GM18858 (cell line): ENCODE measurements at regions not wholly inside any gene's neighbourhood (a gene's known extent, or its start where the extent isn't known, plus 50 kb on each side); places are given as distances from the start of the nearest gene placed in this dataset.

Experiments used
- ATAC-seq: cut with Tn5 transposase; IDR thresholded peaks from one replicate; pipeline ENCODE4 v1.9.1; 2021; ENCODE audit not compliant: unreplicated experiment

GRCh38 chr3:76403556-76403955, 618.2 kb upstream of the ZNF717 start:
- no peak for ATAC-seq

DNA sequence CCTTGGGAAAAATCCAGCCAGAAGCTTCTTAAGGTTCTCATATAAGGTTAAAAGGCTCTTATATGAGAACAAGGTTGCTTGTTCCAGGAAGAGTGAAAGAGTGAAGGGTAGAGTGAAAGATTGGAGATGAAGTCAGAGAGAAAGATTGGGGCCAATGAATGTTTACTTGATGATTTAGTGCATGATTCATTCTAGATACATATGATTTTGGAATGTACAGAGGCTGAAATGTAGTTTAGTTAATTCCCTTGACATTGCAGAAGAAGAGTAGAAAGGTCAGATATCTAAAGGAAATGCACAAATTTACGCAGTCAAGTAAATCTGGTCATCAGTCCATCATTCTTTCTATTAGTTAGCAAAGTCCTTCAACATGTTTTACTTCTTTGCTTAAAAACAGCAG, 619.8 kb upstream of the ZNF717 start:
- ATAC-seq, result no peak

DNA sequence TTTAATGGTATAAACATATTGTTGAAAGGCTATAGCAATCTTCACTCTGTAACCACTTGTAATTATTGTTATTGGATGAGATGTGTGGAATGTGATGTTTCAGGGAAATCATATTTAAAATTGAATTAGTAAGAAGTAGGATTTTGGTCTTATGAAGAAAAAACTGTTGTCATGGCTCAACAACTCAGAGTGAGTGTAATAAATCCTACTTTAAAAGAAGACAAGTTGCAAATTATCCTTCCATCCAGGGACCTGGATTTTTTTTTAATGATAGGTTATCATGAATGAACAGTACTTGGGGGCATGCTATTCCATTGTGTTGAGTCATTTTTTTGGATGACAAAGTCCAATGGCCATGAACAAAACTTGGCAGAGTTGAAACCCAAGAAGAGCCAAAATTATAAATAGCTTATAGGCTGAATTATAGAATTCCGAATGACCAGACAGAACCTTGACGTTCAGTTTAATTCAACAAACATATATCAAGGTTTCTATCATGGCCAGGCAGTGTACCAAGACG, 625.5 kb upstream of the ZNF717 start:
- no peak for ATAC-seq

DNA sequence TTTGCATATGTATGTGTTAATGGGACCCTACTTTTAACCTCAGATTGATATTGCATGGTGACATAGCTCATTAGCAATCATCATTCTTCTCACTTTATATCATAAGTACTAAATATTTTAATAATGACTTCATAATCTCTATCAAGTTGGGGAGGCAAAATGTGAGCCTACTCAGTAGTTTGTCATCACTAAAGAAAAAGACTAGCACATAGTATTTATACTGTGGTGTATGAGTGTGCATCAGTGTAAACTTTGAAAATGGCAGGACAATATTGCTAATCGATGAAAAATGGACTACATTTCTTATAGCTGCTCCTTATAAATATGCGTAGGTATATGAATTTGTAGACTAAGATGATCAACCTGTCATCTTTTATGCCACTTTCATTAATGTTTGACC, 624.5 kb upstream of the ROBO2 start:
- ATAC-seq, result no peak

GRCh38 chr3:76429581-76430177, 610.2 kb upstream of the ROBO2 start:
- ATAC-seq, result no peak

GRCh38 chr3:76432396-76432795, 607.5 kb upstream of the ROBO2 start:
- ATAC-seq, result no peak

GRCh38 chr3:76436894-76437293, 603.0 kb upstream of the ROBO2 start:
- ATAC-seq, result no peak

GRCh38 chr3:76438971-76439370, 600.9 kb upstream of the ROBO2 start:
- ATAC-seq, result no peak

DNA sequence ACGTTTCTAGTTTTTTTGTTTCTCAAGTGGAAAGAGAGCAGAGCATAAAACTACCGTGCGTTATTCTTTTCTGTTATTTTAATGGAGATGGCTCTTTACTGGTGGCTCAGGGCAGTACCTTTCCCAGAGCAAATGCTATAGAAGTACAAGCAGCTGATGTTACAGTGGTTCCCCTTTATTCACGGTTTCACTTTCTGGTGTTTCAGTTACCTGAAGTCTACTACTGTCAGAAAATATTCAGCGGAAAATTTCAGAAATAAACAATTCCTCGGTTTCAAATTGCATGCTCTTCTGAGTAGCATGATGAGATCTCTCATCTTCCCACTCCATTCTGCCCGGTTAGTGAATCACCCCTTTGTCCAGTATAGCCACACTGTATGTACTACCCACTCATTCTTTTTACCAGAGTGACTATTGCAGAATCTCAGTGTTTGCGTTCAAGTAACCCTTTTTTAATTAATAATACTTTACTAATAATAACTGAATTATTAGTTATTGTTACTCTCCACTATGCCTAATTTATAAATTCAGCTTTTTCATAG, 597.5 kb upstream of the ROBO2 start:
- no peak for ATAC-seq

GRCh38 chr3:76456322-76456721, 583.6 kb upstream of the ROBO2 start:
- ATAC-seq, result no peak

- ATAC-seq, result no peak
Measured at GRCh38 chr3:76463501-76463900, 576.4 kb upstream of the ROBO2 start.

DNA sequence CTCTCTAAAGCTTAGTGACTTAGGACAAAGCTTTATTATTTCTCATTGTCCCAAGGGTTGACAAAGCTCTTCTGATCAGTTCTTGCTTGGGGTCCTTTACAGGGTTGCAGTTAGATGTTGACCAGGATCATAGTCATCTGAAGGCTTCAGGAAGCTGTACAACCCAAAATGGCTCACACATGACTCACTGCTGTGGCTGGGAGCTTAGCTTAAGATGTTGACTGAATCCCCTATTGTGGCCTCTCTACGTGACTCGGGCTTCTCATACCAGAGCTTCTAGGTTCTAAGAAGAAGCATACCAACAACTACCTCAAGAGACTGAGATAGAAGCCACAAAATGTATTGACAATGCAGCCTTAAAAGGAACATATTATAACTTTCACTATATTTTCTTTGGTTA, 569.6 kb upstream of the ROBO2 start:
- no peak for ATAC-seq

GRCh38 chr3:76474632-76475031, 565.3 kb upstream of the ROBO2 start:
- ATAC-seq, result no peak

GRCh38 chr3:76479161-76479650, 560.7 kb upstream of the ROBO2 start:
- ATAC-seq, result no peak

DNA sequence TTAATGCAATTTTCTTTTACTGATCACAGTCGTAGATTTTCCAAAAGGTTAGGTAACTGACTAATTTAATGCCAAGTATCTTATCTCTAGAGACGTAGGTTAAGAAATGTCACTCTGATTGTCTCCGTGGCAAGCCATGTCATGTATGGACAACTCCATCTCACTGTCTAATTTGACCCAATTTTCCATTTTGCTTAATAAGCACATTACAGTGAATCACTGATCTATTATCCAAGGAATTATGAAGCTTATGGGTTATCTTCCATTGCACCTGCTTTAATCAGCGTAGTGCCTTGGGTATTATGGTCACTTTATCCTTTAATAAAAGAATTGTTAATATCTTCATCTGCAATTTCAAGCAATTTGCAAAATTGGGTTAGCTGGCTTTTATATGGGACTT, 557.4 kb upstream of the ROBO2 start:
- no peak for ATAC-seq

GRCh38 chr3:76487446-76487845, 552.5 kb upstream of the ROBO2 start:
- ATAC-seq, result no peak

DNA sequence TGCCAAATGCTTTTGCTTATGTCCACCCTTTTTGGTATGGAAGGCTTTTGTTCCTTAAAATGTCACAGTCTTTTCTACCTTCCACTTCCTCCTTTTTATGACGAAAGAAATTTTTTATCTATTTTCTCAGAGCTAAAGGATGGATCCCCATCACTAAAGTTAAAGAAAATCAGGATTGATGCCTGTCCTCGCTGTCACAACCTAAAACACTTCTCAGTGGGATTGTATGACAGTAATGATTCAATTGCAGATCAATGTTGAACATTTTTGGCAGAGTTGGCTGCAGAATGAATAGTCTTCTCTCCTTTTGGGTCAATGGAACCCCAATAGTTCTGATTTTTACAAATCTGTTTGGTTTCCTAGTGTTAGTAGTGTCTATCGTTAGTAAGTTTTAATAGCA, 549.8 kb upstream of the ROBO2 start:
- ATAC-seq, result no peak

DNA sequence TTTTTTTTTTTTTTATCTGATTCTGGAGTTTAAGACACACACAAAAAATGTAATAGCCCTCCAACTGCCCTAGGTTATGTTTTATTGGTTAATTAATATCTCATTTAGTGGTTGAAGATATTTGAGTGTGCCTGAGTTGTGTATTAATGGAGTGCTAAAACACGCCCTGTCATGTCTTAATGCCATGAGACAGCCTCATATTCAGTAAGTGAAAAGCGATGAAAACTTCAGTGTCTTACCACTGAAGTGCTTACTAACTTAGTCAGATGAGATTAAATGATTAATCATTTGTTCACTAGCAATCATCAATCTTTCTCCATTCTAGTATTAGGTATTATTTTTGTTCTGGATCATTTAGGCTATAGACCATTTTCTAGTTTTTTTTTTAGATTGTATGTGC, 544.7 kb upstream of the ROBO2 start:
- no peak for ATAC-seq

GRCh38 chr3:76497636-76498035, 542.3 kb upstream of the ROBO2 start:
- no peak for ATAC-seq

DNA sequence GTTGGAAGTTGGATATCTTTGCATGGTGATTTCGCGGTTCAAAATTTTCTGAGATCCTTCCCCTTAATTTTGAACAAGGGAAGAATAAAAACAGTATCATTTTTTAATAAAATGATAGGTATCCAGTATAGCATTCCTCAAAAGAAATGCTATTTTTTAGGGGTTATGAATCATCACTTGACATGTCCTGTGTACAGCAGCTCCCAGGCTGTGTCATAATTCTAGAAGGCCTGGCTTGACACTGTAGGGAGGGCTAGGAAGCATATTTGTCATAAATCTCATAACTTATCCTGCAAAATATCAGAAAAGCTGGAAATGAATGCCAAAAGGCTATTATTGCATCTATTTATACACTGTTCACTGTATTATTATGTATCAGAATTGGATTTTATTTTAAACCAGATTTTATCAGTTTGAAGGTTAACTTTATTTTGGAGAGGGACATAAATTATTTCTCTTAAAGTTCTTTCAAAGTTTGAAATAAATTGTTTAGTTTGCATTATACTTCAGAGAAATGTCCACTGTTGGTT, 539.1 kb upstream of the ROBO2 start:
- ATAC-seq, result no peak

DNA sequence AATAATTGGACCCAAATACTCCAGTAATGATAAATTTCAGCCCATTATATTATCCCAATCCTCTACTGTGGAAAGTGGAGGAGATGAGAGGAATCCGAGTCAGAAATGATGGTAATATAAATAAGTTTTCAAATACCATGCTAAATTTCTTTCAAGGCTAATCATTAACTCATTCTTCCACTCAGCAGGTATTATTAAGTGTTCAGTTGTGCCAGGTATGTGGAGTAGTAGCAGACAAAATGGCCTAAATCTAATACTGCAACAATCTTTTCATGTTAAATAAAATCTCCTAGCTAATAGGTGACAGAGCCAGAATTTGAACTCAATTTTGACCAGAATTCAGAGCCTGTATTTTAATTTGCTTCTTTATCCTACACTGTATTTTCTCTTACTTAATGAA, 538.6 kb upstream of the ROBO2 start:
- no peak for ATAC-seq

DNA sequence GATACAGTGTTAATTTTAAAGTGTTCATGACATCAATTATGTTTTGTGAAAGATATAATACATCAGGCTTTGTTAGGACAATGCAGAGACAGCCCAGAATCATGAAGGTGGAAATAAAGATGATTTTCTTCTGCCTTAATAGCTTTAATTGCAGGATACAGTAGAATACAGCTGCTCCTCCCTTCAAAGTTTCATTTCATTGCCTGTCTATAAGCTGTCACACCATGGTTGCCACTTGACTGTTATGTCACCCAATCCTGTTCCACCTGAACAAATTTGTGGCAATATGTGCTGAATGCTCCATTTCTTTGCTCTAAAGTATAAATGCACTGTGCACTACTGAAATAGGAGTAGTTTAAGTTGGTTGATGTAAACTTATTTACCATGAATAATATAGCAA, 537.8 kb upstream of the ROBO2 start:
- no peak for ATAC-seq
